HepG2 (cell line): ENCODE measurements at regions not wholly inside any gene's neighbourhood (a gene's known extent, or its start where the extent isn't known, plus 50 kb on each side); places are given as distances from the start of the nearest gene placed in this dataset.
A peak's percentile ranks its signal among the peaks of the same experiment; 100 is the strongest.
"Not testable (repeated sequence)": the region's sequence is repeated elsewhere in the genome, so short reads cannot be mapped to it uniquely, and the experiment has no call there.

Experiments
- AHR ChIP-seq: IDR thresholded peaks from 2 replicates; pipeline ENCODE4 v1.6.1; 2018; ENCODE audit warnings: missing genetic modification reagents, missing compliant biosample characterization
- FOXJ3 ChIP-seq: sonication (generic); formaldehyde crosslinking; IDR thresholded peaks from 2 replicates; pipeline ENCODE4 v1.4.0; 2020; ENCODE audit warnings: missing genetic modification reagents, mild to moderate bottlenecking, borderline replicate concordance
- GATAD2A ChIP-seq: IDR thresholded peaks from 2 replicates; pipeline ENCODE4 v1.6.1; 2016
- KDM2A ChIP-seq: sonication (generic); formaldehyde crosslinking; IDR thresholded peaks from 2 replicates; pipeline ENCODE4 v1.4.0; 2020; ENCODE audit warnings: low read depth, missing genetic modification reagents, borderline replicate concordance
- LCORL ChIP-seq, 2 experiments: fragments of 450-650 bp in 1 of 2; sonication (generic) in 1 of 2; formaldehyde crosslinking in 1 of 2; IDR thresholded peaks; 2 replicates each; pipeline versions ENCODE4 v1.5.0 to v1.6.1; 2017 to 2020; ENCODE audit warnings: antibody characterized with exemption in 1 of 2, missing genetic modification reagents in 1 of 2
- MED1 ChIP-seq: sonication (generic); formaldehyde crosslinking; IDR thresholded peaks from 2 replicates; pipeline ENCODE4 v1.4.0; 2020; ENCODE audit warnings: missing genetic modification reagents
- MYC ChIP-seq: sonication (generic); formaldehyde crosslinking; IDR thresholded peaks from 2 replicates; pipeline ENCODE4 v1.9.0; 2021; ENCODE audit warnings: missing genetic modification reagents, borderline replicate concordance
- SMC3 ChIP-seq: IDR thresholded peaks from 2 replicates; pipeline ENCODE4 v1.6.1; 2011; ENCODE audit warnings: low read length, improper control_type of control experiment
- TCF7 ChIP-seq: sonication (generic); IDR thresholded peaks from 2 replicates; pipeline ENCODE4 v1.6.1; 2016; ENCODE audit warnings: antibody characterized with exemption, low read depth
- XRCC5 ChIP-seq: fragments of 200-400 bp; formaldehyde crosslinking; optimal IDR thresholded peaks from 2 replicates; pipeline ENCODE3; 2017; ENCODE audit warnings: mild to moderate bottlenecking, low read length
- YEATS4 ChIP-seq: sonication (generic); formaldehyde crosslinking; IDR thresholded peaks from 2 replicates; pipeline ENCODE4 v1.4.0; 2020; ENCODE audit warnings: missing genetic modification reagents, borderline replicate concordance
- ZNF543 ChIP-seq: sonication (generic); formaldehyde crosslinking; IDR thresholded peaks from 2 replicates; pipeline ENCODE4 v1.4.0; 2020; ENCODE audit warnings: mild to moderate bottlenecking, missing genetic modification reagents
- ZNF644 ChIP-seq: IDR thresholded peaks from 2 replicates; pipeline ENCODE4 v1.6.1; 2016; ENCODE audit warnings: low read depth
- ZNF776 ChIP-seq: sonication (generic); formaldehyde crosslinking; IDR thresholded peaks from 2 replicates; pipeline ENCODE4 v1.4.0; 2020; ENCODE audit warnings: mild to moderate bottlenecking, missing genetic modification reagents
- ZNF777 ChIP-seq: sonication (generic); formaldehyde crosslinking; IDR thresholded peaks from 2 replicates; pipeline ENCODE4 v1.4.0; 2020; ENCODE audit warnings: missing genetic modification reagents
- TF ChIP-seq, protein P1 (sequence below): sonication (generic); formaldehyde crosslinking; IDR thresholded peaks from 2 replicates; pipeline ENCODE4 v1.4.0; 2020; ENCODE audit warnings: missing genetic modification reagents
- TF ChIP-seq, protein P2 (sequence below): sonication (generic); IDR thresholded peaks from 2 replicates; pipeline ENCODE4 v1.6.1; 2016; ENCODE audit warnings: low read depth, borderline replicate concordance
- TF ChIP-seq, protein P3 (sequence below), 2 experiments: fragments of 450-650 bp in 1 of 2; sonication (generic) in 1 of 2; formaldehyde crosslinking in 1 of 2; IDR thresholded peaks; 2 replicates each; pipeline versions ENCODE4 v1.6.1 to v1.8.0; 2016 to 2022; ENCODE audit warnings: antibody characterized with exemption in 1 of 2, mild to moderate bottlenecking in 1 of 2, missing genetic modification reagents in 1 of 2

DNA sequence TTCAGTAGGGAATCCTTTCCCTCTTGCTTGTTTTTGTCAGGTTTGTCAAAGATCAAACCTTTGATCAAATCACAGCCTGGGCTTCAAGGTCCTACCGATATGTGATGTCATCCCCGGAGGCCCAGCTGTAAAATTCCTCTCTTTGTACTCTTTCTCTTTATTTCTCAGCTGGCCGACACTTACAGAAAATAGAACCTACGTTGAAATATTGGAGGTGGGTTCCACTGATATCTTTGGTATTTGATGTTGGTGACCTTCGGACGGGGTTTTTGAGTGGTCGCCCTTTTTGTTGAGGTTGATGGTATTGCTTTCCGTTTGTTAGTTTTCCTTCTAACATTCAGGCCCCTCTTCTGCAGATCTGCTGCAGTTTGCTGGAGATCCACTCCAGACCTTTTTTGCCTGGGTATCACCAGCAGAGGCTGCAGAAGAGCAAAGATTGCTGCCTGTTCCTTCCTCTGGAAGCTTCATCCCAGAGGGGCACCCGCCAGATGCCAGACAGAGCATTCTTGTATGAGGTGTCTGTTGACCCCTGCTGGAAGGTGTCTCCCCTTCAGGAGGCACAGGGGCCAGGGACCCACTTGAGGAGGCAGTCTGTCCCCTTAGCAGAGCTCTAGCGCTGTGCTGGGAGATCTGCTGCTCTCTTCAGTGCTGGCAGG lies 316.3 kb downstream of the MAN2A1 start (continued):
- TF ChIP-seq, protein P1, sequence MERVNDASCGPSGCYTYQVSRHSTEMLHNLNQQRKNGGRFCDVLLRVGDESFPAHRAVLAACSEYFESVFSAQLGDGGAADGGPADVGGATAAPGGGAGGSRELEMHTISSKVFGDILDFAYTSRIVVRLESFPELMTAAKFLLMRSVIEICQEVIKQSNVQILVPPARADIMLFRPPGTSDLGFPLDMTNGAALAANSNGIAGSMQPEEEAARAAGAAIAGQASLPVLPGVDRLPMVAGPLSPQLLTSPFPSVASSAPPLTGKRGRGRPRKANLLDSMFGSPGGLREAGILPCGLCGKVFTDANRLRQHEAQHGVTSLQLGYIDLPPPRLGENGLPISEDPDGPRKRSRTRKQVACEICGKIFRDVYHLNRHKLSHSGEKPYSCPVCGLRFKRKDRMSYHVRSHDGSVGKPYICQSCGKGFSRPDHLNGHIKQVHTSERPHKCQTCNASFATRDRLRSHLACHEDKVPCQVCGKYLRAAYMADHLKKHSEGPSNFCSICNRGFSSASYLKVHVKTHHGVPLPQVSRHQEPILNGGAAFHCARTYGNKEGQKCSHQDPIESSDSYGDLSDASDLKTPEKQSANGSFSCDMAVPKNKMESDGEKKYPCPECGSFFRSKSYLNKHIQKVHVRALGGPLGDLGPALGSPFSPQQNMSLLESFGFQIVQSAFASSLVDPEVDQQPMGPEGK = 0 out of 2 replicates have a peak, but pooled peaks have one; percentile 40
- TF ChIP-seq FOXJ3 (peak; percentile 55; the same call in 1 of the 2 replicates), KDM2A (CRISPR knock-in tag) (peak; percentile 74), ZNF644 (CRISPR knock-in tag) (peak; percentile 44; the same call in 1 of the 2 replicates), MED1 (CRISPR knock-in tag) (peak; percentile 67), ZNF543 (CRISPR knock-in tag) (0 out of 2 replicates have a peak, but pooled peaks have one; percentile 38), AHR (CRISPR knock-in tag) (0 out of 2 replicates have a peak, but pooled peaks have one; percentile 30), LCORL (CRISPR knock-in tag; IDR thresholded peaks at IDR 0.05) (peak; percentile 73; the same call in 1 of the 2 replicates), GATAD2A (CRISPR knock-in tag) (peak; percentile 81), XRCC5 (peak; percentile 24), ZNF777 (0 out of 2 replicates have a peak, but pooled peaks have one; percentile 10), ZNF776 (CRISPR knock-in tag) (0 out of 2 replicates have a peak, but pooled peaks have one; percentile 35), SMC3 (peak; percentile 72; the same call in 1 of the 2 replicates), MYC (CRISPR knock-in tag) (peak; percentile 33; the same call in 1 of the 2 replicates), TCF7 (peak; percentile 74), YEATS4 (CRISPR knock-in tag) (peak; percentile 57)
- TF ChIP-seq, protein P2, sequence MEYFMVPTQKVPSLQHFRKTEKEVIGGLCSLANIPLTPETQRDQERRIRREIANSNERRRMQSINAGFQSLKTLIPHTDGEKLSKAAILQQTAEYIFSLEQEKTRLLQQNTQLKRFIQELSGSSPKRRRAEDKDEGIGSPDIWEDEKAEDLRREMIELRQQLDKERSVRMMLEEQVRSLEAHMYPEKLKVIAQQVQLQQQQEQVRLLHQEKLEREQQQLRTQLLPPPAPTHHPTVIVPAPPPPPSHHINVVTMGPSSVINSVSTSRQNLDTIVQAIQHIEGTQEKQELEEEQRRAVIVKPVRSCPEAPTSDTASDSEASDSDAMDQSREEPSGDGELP = peak; percentile 70; the same call in 1 of the 2 replicates
- TF ChIP-seq LCORL (IDR thresholded peaks at IDR 0.05) = not testable (repeated sequence)
- TF ChIP-seq, protein P3, sequence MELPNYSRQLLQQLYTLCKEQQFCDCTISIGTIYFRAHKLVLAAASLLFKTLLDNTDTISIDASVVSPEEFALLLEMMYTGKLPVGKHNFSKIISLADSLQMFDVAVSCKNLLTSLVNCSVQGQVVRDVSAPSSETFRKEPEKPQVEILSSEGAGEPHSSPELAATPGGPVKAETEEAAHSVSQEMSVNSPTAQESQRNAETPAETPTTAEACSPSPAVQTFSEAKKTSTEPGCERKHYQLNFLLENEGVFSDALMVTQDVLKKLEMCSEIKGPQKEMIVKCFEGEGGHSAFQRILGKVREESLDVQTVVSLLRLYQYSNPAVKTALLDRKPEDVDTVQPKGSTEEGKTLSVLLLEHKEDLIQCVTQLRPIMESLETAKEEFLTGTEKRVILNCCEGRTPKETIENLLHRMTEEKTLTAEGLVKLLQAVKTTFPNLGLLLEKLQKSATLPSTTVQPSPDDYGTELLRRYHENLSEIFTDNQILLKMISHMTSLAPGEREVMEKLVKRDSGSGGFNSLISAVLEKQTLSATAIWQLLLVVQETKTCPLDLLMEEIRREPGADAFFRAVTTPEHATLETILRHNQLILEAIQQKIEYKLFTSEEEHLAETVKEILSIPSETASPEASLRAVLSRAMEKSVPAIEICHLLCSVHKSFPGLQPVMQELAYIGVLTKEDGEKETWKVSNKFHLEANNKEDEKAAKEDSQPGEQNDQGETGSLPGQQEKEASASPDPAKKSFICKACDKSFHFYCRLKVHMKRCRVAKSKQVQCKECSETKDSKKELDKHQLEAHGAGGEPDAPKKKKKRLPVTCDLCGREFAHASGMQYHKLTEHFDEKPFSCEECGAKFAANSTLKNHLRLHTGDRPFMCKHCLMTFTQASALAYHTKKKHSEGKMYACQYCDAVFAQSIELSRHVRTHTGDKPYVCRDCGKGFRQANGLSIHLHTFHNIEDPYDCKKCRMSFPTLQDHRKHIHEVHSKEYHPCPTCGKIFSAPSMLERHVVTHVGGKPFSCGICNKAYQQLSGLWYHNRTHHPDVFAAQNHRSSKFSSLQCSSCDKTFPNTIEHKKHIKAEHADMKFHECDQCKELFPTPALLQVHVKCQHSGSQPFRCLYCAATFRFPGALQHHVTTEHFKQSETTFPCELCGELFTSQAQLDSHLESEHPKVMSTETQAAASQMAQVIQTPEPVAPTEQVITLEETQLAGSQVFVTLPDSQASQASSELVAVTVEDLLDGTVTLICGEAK (IDR thresholded peaks at IDR 0.05) = not testable (repeated sequence)
- TF ChIP-seq, protein P3 (CRISPR knock-in tag; IDR thresholded peaks at IDR 0.05) = peak; percentile 48; the same call in 1 of the 2 replicates
